Testis (tissue), 2 donors: ENCODE measurements at regions not wholly inside any gene's neighbourhood (a gene's known extent, or its start where the extent isn't known, plus 50 kb on each side); places are given as distances from the start of the nearest gene placed in this dataset.

Experiments
- POLR2A ChIP-seq: fragments of 450-650 bp; IDR thresholded peaks from one replicate; pipeline ENCODE4 v1.6.1; 2017; ENCODE audit warnings: antibody characterized with exemption, mild to moderate bottlenecking, moderate library complexity
- TF ChIP-seq, protein P1 (sequence below), 3 experiments: fragments of 450-650 bp in 2 of 3; fragments of 200-600 bp in 1 of 3; sonication (generic) in 1 of 3; IDR thresholded peaks; one replicate each; pipeline ENCODE4 v1.5.1; 2016 to 2019; ENCODE audit warnings: antibody characterized with exemption in 3 of 3, mild to moderate bottlenecking in 2 of 3, moderate library complexity in 1 of 3

DNA sequence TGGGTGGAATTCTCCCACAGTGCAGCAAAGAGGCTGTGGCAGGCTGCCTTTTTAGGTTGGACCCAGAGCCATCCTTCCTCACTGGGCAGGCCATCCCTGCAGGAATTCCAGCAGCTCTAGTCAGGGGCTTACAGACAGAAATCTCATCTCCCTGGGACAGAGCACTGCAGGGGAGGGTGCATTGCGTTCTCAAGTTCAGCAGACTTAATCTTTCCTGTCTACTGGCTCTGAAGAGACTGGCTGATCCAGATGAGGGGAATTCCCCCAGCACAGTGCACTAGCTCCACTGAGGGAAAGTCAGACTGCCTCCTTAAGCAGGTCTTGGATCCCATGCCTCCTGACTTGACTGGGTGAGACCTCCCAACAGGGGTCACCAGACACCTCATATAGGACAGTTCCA lies 899.7 kb upstream of the VRK2 start:
- TF ChIP-seq, protein P1, sequence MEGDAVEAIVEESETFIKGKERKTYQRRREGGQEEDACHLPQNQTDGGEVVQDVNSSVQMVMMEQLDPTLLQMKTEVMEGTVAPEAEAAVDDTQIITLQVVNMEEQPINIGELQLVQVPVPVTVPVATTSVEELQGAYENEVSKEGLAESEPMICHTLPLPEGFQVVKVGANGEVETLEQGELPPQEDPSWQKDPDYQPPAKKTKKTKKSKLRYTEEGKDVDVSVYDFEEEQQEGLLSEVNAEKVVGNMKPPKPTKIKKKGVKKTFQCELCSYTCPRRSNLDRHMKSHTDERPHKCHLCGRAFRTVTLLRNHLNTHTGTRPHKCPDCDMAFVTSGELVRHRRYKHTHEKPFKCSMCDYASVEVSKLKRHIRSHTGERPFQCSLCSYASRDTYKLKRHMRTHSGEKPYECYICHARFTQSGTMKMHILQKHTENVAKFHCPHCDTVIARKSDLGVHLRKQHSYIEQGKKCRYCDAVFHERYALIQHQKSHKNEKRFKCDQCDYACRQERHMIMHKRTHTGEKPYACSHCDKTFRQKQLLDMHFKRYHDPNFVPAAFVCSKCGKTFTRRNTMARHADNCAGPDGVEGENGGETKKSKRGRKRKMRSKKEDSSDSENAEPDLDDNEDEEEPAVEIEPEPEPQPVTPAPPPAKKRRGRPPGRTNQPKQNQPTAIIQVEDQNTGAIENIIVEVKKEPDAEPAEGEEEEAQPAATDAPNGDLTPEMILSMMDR (IDR thresholded peaks at IDR 0.05), result no peak
- no peak for TF ChIP-seq POLR2A
